Peyer's patch (tissue), 4 donors: ENCODE measurements at regions not wholly inside any gene's neighbourhood (a gene's known extent, or its start where the extent isn't known, plus 50 kb on each side); places are given as distances from the start of the nearest gene placed in this dataset.

Experiments
- DNase-seq, 3 donors: peaks; one replicate each; pipeline ENCODE4 v3.0.0-alpha.2; 2017 to 2019
- H3K27ac ChIP-seq, 4 donors: fragments of 200-600 bp; sonication (generic); one replicate each; pipeline ENCODE4 v1.5.1; 2016 to 2019
- H3K27me3 ChIP-seq, 2 donors: fragments of 200-600 bp; sonication (generic); one replicate each; pipeline ENCODE4 v1.5.1; 2019
- H3K36me3 ChIP-seq, 3 donors: fragments of 200-600 bp; sonication (generic); one replicate each; pipeline ENCODE4 v1.5.1; 2016 to 2019
- H3K4me1 ChIP-seq, 4 donors: fragments of 200-600 bp; sonication (generic); one replicate each; pipeline ENCODE4 v1.5.1; 2016 to 2019
- H3K4me3 ChIP-seq, 4 donors: fragments of 200-600 bp; sonication (generic); 1 replicate in 3 of 4; 2 replicates in 1 of 4; pipeline ENCODE4 v1.5.1; 2016 to 2019; ENCODE audit warnings: mild to moderate bottlenecking in 1 of 4
- H3K9me3 ChIP-seq, 4 donors: fragments of 200-600 bp; sonication (generic); one replicate each; pipeline ENCODE4 v1.5.1; 2016 to 2019; ENCODE audit warnings: mild to moderate bottlenecking in 1 of 4
- POLR2A ChIP-seq, 2 donors: fragments of 450-650 bp; IDR thresholded peaks; one replicate each; pipeline ENCODE4 v1.5.1; 2017; ENCODE audit warnings: antibody characterized with exemption in 2 of 2, mild to moderate bottlenecking in 2 of 2, moderate library complexity in 2 of 2
- TF ChIP-seq, protein P1 (sequence below), 6 experiments: fragments of 450-650 bp in 4 of 6; fragments of 200-600 bp in 2 of 6; sonication (generic) in 1 of 6; IDR thresholded peaks; one replicate each; pipeline ENCODE4 v1.5.1; 2017 to 2019; ENCODE audit warnings: antibody characterized with exemption in 6 of 6, mild to moderate bottlenecking in 3 of 6, moderate library complexity in 1 of 6

DNA sequence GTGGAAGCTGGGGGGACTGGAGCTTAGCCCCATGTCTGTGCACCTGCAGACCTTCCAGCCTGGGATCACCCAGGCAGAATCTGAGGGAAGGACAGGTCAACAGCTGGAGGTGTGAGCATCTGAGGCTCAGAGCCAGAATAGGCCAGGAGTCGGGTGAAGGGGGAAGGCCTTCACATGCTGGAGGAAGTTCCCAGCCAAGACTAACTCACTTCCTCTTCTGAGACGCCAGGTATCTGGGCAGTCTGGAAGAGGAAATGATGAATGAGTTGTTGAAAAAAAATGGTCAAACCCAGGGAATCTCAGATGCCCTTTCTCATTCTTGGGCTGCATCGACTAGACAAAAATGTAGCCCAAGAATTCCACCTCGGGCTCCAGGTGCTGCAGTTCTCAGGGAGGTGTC lies 73.6 kb upstream of the TIAM2 start:
- Histone ChIP-seq H3K9me3 (no peaks in the 10 kb centered on the region), H3K27me3 (no peaks in the 10 kb centered on the region), H3K4me3 (no peak overlapping the region), H3K36me3 (no peaks in the 10 kb centered on the region), H3K27ac (no peak overlapping the region), H3K4me1 (no peaks in the 10 kb centered on the region)
- TF ChIP-seq POLR2A (IDR thresholded peaks at IDR 0.05) = no peak
- TF ChIP-seq, protein P1, sequence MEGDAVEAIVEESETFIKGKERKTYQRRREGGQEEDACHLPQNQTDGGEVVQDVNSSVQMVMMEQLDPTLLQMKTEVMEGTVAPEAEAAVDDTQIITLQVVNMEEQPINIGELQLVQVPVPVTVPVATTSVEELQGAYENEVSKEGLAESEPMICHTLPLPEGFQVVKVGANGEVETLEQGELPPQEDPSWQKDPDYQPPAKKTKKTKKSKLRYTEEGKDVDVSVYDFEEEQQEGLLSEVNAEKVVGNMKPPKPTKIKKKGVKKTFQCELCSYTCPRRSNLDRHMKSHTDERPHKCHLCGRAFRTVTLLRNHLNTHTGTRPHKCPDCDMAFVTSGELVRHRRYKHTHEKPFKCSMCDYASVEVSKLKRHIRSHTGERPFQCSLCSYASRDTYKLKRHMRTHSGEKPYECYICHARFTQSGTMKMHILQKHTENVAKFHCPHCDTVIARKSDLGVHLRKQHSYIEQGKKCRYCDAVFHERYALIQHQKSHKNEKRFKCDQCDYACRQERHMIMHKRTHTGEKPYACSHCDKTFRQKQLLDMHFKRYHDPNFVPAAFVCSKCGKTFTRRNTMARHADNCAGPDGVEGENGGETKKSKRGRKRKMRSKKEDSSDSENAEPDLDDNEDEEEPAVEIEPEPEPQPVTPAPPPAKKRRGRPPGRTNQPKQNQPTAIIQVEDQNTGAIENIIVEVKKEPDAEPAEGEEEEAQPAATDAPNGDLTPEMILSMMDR (IDR thresholded peaks at IDR 0.05) = no peak
- no peak for DNase-seq

DNA sequence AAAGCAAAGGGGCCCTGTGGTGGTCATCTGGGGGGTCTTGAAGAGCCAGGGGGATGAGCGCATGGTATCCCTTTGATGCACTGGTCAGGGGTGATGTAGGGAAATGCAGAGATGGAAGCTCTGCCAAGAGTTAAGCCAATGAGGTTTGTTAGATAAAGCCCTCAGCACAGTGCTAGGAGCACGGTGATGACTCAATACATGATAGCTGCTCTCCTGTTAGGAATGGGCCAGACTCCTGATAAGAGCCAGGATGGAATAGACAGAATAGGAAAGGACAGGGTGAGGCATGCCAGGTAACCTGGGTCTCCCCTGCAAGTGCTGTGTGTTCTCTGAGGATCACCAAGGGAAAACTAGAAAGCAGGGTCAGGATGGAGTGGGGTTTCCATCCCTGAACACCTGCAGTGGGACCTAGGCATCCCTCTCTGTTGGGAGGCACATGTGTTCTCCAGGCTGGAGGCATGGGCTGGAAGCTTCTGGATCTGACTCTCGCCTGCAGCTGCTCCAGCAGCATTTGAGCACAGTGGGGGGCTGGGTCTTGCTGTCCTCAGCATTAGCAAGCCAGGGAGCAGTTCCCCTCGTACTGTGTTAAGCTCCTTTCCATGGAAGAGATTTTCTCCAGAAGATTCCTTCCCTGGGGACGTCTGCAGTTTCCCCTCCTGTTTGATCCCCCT lies 71.8 kb upstream of the TIAM2 start:
- Histone ChIP-seq H3K36me3 (no peaks in the 10 kb centered on the region), H3K27ac (no peak overlapping the region), H3K4me3 (no peak overlapping the region), H3K4me1 (no peaks in the 10 kb centered on the region), H3K27me3 (no peaks in the 10 kb centered on the region), H3K9me3 (no peaks in the 10 kb centered on the region)
- DNase-seq = no peak
- TF ChIP-seq, protein P1 (IDR thresholded peaks at IDR 0.05) = no peak
- no peak for TF ChIP-seq POLR2A (IDR thresholded peaks at IDR 0.05)

DNA sequence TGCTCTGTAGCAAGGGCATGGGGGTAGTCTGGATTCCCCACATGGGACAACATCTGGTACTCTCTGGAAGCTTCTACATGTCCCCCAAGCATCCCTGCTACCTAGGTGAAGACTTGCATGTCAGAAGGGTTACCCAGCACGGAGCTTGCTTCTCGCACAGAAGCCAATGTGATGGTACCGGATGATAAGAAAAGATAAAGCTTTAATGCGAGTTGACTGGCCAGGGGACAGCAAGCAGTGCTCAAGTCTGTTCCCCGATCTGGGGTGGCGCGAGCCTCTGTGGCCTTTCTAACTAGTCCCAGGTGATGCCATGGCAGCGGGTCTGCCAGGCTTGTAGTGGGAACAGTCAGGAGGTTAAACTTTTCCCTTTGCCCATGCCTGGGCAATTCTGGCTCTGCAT lies 70.0 kb upstream of the TIAM2 start:
- DNase-seq = no peak
- TF ChIP-seq, protein P1 (IDR thresholded peaks at IDR 0.05) = no peak
- no peak for TF ChIP-seq POLR2A (IDR thresholded peaks at IDR 0.05)

DNA sequence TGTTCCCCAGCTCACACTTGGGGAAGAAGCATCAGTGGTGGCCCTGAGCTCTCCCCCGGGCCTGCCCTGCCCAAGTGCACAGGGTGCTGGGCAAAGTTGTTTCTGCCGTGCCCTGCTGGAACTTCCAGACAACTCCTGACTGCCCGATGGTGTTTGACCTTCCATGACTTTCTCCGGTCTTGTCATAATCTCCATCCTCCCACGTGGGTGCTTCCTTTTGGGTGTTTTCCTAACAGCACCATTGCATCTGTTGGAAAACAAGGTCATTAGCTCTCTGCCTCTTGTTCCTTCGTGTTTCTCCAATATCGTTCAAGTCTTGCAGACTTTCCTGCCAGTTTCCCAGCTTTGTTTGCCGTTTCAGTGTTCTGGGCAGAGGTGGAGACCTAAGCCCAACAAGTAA lies 68.7 kb upstream of the TIAM2 start:
- no peaks in the 10 kb centered on the region for H3K27me3 ChIP-seq
- H3K27ac ChIP-seq = no peak overlapping the region
- no peak for DNase-seq
- TF ChIP-seq POLR2A (IDR thresholded peaks at IDR 0.05) = no peak
- TF ChIP-seq, protein P1 (IDR thresholded peaks at IDR 0.05) = no peak
- H3K4me1 ChIP-seq = no peaks in the 10 kb centered on the region
- H3K9me3 ChIP-seq = no peaks in the 10 kb centered on the region
- no peak overlapping the region for H3K4me3 ChIP-seq
- no peaks in the 10 kb centered on the region for H3K36me3 ChIP-seq

More for the DNA sequence above, 70.0 kb upstream of the TIAM2 start:
- no peak overlapping the region for H3K27ac ChIP-seq
- H3K4me3 ChIP-seq = no peak overlapping the region
- no peaks in the 10 kb centered on the region for H3K4me1 ChIP-seq
- H3K27me3 ChIP-seq = no peaks in the 10 kb centered on the region
- H3K9me3 ChIP-seq = no peaks in the 10 kb centered on the region
- H3K36me3 ChIP-seq = no peaks in the 10 kb centered on the region

DNA sequence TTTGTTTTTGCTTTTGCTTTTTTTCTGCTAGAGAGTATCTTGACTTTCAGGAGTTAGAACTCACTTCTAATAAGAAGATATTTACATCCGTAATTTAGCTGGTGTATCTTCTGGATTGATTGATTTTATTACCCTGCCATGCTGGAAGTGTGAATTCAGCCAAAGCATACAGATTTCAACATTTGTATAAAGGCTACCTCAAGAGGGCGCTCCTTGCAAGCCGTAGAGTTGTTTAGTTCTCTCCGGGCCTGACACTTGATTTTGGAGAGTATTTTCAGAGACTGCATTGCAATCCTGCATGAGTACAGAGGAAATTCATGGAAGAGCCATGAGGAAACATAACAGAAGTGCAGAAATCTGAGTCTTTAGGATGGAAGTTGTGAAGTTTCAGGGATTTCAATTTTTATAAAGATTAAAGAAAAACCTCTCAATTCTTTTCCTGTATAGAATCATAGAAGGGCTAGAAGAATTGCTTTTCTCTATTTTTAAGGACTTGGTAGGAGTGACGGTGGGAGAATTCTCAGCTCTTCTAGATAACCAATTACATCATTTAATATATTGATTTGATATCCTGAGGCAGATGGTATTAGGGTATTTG lies 66.7 kb upstream of the TIAM2 start:
- Histone ChIP-seq H3K4me1 (no peaks in the 10 kb centered on the region), H3K27me3 (no peaks in the 10 kb centered on the region), H3K9me3 (no peaks in the 10 kb centered on the region), H3K4me3 (no peak overlapping the region), H3K36me3 (no peaks in the 10 kb centered on the region), H3K27ac (no peak overlapping the region)
- TF ChIP-seq POLR2A (IDR thresholded peaks at IDR 0.05) = peak in 1 of 2 donors; percentile 13
- TF ChIP-seq, protein P1 (IDR thresholded peaks at IDR 0.05) = peak; percentile 9 to 90 (median 76)
- DNase-seq = peak in 2 of 3 donors; percentile 42 to 81
